HG03439 (cell line): ENCODE measurements at regions not wholly inside any gene's neighbourhood (a gene's known extent, or its start where the extent isn't known, plus 50 kb on each side); places are given as distances from the start of the nearest gene placed in this dataset.
"Not testable (repeated sequence)": the region's sequence is repeated elsewhere in the genome, so short reads cannot be mapped to it uniquely, and the experiment has no call there.

Experiments
- ATAC-seq: cut with Tn5 transposase; IDR thresholded peaks from one replicate; pipeline ENCODE4 v1.9.1; 2021; ENCODE audit warnings: mild to moderate bottlenecking, moderate library complexity; ENCODE audit not compliant: unreplicated experiment

- ATAC-seq: no peak
Observed at GRCh38 chrX:46178763-46179162, 366.5 kb downstream of the ZNF674 start.

GRCh38 chrX:46173159-46173558, 372.1 kb downstream of the ZNF674 start:
- no peak for ATAC-seq

GRCh38 chrX:46171457-46171856, 373.8 kb downstream of the ZNF674 start:
- ATAC-seq: not testable (repeated sequence)

DNA sequence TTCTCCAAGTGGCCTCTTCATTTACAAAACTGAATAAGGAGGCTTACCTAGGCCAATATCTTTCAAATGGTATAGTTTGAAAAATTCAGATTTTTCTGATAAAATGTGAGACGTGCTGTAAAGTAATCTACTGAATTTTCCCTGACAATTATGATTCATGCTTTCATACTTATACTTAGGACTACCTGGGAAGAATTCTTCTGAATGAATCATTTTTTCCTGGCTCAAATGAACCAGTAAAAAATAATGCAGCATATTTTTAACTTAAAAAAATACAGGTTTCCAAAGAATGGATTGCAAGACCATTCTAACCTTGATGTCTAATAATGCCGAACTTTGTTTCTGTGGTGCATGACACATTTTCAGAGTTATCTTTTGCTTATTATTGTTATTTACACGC, 375.4 kb downstream of the ZNF674 start:
- ATAC-seq: no peak

GRCh38 chrX:46168254-46168653, 377.0 kb downstream of the ZNF674 start:
- ATAC-seq: no peak

DNA sequence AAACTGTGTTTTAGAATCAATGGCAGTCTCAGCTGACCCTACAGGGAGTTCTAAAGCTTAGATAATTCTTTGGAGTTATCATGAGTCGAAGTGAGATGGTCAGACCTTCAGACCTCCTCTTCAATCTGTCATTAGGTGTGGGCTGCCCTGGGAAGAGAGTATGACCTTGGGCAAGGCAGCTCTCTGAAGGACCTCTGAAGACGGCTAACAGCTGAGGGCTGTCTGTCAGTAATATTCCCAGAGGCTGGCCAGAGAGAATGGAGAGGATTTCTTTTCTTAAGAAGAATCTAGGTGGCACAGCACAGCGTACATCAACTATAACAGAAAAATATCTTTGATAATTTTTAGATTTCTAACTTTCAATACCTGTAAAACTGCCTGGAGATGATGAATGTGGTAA, 379.4 kb downstream of the ZNF674 start:
- no peak for ATAC-seq

DNA sequence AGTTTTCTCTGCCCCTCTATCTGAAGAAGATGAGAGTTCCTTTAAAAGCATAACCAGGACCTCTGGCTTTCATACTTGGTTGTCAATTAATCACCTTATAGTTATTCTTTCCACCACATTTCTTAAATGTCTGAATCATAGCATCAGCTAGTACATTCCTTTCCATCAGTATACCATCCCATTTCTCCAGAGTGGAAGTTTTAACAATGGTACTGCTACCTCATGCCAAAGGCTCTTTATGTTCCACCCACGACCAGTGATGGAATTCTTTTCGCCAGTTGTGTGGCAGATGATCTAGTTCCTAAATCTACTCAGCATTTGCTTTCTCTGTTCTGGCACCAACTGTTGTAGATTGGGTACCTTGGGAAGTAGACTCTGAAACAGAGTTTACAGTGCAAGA, 379.8 kb downstream of the ZNF674 start:
- ATAC-seq: no peak

DNA sequence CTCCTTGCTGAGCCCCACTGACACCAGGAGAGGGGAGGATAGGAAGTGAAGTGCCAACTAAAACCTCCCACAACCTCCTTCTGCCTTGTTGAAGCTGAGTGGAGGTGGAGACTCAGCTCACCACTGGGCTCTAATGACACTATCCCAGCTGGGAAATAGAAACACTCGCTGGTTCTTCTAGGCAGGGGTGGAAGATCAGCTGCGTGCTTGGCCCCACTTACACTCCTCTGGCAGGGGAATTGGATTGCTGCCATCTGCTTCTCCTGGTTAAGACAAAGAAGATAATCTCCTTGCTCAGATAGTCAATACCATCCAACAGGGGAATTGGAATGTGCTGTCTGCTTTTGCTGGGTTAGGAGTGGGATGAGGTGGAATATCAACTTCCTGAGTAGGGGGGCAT, 392.5 kb downstream of the ZNF674 start:
- ATAC-seq: no peak

DNA sequence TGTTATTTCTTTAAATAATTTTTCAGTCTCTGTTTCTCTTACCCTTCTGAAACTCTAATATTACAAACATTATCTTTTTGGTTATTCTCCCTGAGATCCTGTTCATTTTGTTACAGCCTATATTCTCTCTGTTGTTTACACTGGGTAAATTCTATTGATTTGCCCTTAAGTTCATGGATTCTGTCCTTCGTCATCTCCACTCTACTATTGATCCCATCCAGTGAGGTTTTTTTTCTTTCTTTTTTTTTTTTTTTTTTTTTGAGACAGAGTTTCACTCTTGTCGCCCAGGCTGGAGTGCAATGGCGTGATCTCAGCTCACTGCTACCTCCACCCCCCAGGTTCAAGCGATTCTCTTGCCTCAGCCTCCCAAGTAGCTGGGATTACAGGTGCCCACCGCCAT, 393.9 kb downstream of the ZNF674 start:
- ATAC-seq: not testable (repeated sequence)

DNA sequence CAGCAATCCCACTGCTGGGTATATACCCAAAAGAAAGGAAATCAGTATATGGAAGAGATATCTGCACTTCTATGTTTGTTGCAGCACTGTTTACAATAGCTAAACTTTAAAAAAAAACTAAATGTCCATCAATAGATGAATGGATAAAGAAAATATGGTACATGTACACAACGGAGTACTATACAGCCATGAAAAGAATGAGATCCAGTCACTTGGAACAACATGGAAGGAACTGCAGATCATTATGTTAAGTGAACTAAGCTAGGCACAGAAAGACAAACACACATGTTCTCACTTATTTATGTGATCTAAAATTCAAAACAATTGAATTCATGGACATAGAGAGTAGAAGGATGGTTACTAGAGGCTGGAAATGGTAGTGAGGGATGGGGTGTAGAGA, 400.7 kb downstream of the ZNF674 start:
- no peak for ATAC-seq

DNA sequence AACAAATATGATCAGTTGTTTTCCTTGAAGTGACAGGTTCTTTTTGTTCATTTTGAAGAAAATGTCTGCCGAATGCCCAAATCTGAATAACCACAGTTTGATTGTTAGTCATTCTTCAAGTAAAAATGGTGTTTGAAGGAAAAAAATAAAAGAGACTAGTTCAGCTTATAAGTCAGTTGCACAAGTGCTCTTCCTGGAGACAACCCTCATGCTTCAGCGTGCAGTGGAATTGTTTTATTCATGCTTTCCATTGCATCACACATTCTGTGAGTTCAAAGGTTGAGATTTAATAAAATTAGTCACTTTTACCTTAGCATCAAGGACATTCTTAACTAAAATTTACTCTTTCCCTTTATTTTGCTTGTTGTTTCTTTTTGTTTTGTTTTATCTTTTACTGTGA, 404.9 kb downstream of the ZNF674 start:
- ATAC-seq: no peak

DNA sequence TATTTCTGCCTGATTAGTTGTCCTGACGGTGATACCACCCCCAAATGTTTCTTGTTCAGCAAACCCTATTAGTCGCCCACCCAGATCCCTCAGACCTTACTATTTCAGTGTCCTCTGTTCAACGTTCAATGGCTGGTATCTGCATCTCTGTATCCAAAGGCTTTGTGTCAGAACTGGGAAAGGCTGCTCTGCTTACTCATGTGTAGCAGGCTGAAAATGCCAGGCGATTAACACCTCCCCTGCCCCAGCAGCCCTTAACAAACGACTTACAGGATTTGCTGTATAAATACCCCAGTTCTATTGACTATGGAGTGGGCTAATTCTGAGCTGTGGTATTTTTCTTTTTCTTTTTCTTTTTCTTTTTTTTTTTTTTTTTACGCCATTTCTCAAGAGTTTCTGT, 415.0 kb downstream of the ZNF674 start:
- ATAC-seq: no peak

DNA sequence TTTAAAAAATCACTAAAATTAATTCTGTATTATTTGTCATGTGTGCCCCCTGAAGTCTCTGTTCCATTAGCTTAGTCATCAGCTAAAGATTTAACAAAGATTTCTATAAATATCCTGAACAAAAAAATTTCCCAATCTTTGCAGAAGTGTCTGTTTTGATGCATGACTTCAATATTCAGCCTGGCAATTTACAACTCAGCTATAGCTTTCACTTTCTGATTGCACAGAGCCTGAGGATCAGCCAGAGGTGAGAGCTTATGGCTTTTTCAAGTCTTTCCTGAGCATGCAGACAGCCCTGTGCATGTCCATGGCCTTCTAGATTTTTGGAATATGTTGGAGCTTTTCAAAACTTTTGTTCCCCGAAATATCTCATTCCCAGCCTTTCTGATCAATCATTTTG, 420.1 kb downstream of the ZNF674 start:
- no peak for ATAC-seq

DNA sequence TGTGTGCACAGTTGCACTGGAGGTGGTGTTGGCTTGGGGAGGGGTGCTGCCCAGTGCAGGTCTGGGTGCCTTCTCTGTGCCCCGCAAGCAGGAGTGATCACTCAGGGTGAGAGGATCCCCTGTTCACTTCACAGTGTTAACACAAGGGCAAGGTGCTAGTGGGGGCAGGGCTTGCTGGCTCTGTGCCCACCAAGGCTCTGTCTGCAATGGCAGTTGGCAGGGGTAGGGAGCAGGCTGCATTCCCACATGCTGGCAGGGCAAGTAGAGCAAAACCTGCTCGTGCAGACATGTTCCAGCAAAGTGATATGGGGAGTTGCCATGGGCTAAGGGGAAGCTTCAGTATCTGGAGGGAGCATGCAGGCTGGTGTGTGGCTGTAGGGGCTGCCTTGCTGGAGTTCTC, 428.0 kb downstream of the ZNF674 start:
- ATAC-seq: no peak

DNA sequence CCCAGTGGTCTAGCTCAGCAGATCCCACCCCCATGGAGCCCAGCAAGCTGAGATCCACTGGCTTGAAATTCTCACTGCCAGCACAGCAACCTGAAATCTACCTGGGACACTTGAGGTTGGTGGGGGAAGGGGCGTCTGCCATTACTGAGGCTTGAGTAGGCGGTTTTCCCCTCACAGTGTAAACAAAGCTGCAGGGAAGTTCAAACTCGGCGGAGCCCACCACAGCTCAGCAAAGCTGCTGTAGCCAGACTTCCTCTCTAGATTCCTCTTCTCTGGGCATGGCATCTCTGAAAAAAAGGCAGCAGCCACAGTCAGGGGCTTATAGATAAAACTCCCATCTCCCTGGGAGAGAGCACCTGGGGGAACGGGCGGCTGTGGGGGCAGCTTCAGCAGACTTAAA, 457.9 kb downstream of the ZNF674 start:
- ATAC-seq: not testable (repeated sequence)

GRCh38 chrX:46080121-46080520, 465.1 kb downstream of the ZNF674 start:
- not testable (repeated sequence) for ATAC-seq

DNA sequence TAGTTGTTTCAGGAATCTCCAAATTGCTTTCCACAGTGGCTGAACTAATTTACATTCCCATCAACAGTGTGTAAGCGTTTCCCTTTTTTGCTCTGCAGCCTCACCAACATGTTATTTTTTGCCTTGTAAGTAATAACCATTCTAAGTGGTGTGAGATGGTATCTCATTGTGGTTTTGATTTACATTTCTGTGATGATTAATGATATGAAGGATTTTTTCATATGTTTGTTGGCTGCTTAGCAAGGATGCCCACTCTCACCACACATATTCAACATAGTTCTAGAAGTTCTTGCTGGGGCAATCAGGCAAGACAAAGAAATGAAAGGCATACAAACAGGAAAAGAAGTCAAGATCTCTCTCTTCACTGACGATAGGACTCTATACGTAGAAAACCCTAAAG, 472.4 kb downstream of the ZNF674 start:
- ATAC-seq: no peak

DNA sequence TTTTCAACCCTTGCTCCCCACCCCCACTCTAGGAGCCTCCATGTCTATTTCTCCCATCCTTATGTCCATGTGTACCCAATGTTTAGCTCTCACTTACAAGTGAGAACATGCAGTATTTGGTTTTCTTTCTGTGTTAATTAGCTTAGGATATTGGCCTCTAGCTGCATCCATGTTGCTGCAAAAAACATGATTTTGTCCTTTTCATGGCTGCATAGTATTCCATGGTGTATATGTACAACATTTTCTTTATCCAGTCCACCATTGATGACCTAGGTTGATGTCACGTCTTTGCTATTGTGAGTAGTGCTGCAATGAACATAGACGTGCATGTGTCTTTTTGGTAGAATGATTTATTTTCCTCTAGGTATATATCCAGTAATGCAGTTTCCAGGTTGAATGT, 472.8 kb downstream of the ZNF674 start:
- no peak for ATAC-seq

GRCh38 chrX:46070421-46070820, 474.8 kb downstream of the ZNF674 start:
- ATAC-seq: no peak

- no peak for ATAC-seq
Observed at GRCh38 chrX:46059316-46059715, 485.9 kb downstream of the ZNF674 start.

- ATAC-seq: no peak
Observed at GRCh38 chrX:46044486-46044885, 500.7 kb downstream of the ZNF674 start.

DNA sequence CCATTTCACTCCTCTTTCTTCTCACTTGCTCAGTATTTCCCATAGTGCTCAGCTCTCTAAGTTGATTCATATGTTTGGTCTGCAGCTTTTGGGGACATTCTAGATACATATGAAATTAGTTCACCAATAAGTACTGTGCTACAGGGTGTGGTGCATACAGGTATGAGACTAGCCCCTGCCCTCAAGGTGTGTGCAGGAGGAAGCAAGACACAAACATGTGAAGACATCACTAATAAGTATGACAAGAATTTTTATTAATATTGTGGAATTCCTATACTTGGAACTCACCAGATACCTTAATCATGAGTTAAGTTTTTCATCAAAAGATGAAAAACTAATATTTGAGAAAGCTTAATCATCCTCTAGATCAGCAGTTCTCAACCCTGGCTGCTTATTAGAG, 505.2 kb downstream of the ZNF674 start:
- ATAC-seq: no peak

DNA sequence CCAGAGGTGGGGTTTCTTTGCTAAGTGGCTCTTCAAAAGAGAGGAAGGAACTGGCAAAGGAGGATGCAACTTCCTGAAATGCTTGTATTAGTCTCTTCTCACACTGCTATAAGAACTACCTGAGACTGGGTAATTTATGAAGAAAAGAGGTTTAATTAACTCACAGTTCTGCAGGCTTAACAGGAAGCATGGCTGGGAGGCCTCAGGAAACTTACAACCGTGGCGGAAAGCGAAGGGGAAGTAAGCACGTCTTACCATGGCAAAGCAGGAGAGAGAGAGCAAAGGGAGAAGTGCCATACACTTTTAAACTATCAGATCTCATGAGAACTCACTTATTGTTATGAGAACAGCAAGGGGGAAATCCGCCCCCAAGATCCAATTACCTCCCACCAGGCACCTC, 505.7 kb downstream of the ZNF674 start:
- no peak for ATAC-seq

- ATAC-seq: no peak
Observed at GRCh38 chrX:46036508-46036907, 508.7 kb downstream of the ZNF674 start.
